A549 (cell line): ENCODE measurements at regions not wholly inside any gene's neighbourhood (a gene's known extent, or its start where the extent isn't known, plus 50 kb on each side); places are given as distances from the start of the nearest gene placed in this dataset.

Experiments used
- ATAC-seq, 2 experiments: fragments of 200-7000 bp in 1 of 2; fragments of >200 bp in 1 of 2; cut with Nextera tagmentation in 1 of 2; cut with Tn5 transposase in 1 of 2; 3 replicates each; pipeline versions ENCODE4 v1.8.0 to v1.9.1; 2018 to 2020; ENCODE audit warnings: mild to moderate bottlenecking in 1 of 2, moderate library complexity in 1 of 2
- CTCF ChIA-PET: fragments of 300-600 bp; sonication (Branson Sonifier 250); formaldehyde crosslinking; extraction: SDS; loops from one replicate; lab custom pipeline; 2021; ENCODE audit warnings: antibody characterized with exemption, inconsistent platforms; lab: Yijun Ruan, JAX
- POLR2A ChIA-PET: fragments of 350-600 bp; formaldehyde crosslinking; extraction: SDS; loops from one replicate; lab custom pipeline; 2021; ENCODE audit warnings: antibody characterized with exemption, inconsistent platforms; lab: Yijun Ruan, JAX
- DNase-seq, 2 experiments: peaks; one replicate each; pipeline versions ENCODE4 v3.0.0 to v3.0.0-alpha.2; 2011 to 2016; ENCODE audit warnings: low read depth in 1 of 2, low spot score in 1 of 2
- FAIRE-seq: peaks from 2 replicates; lab custom pipeline; 2011; peaks lifted over from hg19 to GRCh38; lab: Jason Lieb, UNC
- H3K27ac ChIP-seq, 2 experiments: fragments of >200 bp; sonication (Bioruptor Twin); formaldehyde crosslinking; 3 replicates each; pipeline ENCODE4 v1.5.1; 2016 to 2017
- H3K4me1 ChIP-seq: fragments of >200 bp; sonication (Bioruptor Twin); formaldehyde crosslinking; 3 replicates; pipeline ENCODE4 v1.6.1; 2016
- H3K4me2 ChIP-seq: fragments of >200 bp; sonication (Bioruptor Twin); formaldehyde crosslinking; 3 replicates; pipeline ENCODE4 v1.6.1; 2016
- H3K4me3 ChIP-seq: fragments of >200 bp; sonication (Bioruptor Twin); formaldehyde crosslinking; 3 replicates; pipeline ENCODE4 v1.5.1; 2016
- H3K9me3 ChIP-seq: fragments of >200 bp; sonication (Bioruptor Twin); formaldehyde crosslinking; 3 replicates; pipeline ENCODE4 v1.6.1; 2016
- EHF ChIP-seq: fragments of 250-450 bp; sonication (Bioruptor Pico); IDR thresholded peaks from 2 replicates; pipeline ENCODE4 v1.5.0; 2020; ENCODE audit warnings: mild to moderate bottlenecking
- EHMT2 ChIP-seq: fragments of 200-600 bp; sonication (generic); IDR thresholded peaks from 2 replicates; pipeline ENCODE4 v1.6.1; 2016; ENCODE audit warnings: antibody characterized with exemption, low read depth, mild to moderate bottlenecking, moderate library complexity
- FOSL2 ChIP-seq, 2 experiments: fragments of 450-650 bp in 1 of 2; fragments of >200 bp in 1 of 2; sonication (Bioruptor Twin) in 1 of 2; formaldehyde crosslinking; IDR thresholded peaks; 2 replicates each; pipeline versions ENCODE4 v1.5.0 to v1.6.1; 2016 to 2020; ENCODE audit warnings: mild to moderate bottlenecking in 1 of 2, moderate library complexity in 1 of 2
- HDAC2 ChIP-seq: fragments of 200-600 bp; sonication (generic); IDR thresholded peaks from 2 replicates; pipeline ENCODE4 v1.6.1; 2016
- MAFK ChIP-seq: fragments of 450-650 bp; IDR thresholded peaks from 2 replicates; pipeline ENCODE4 v1.6.1; 2014; ENCODE audit not compliant: partially characterized antibody
- POLR2AphosphoS2 ChIP-seq: conservative IDR thresholded peaks from 2 replicates; pipeline ENCODE4 v1.6.1; 2012; ENCODE audit warnings: low read length, improper control_type of control experiment, inconsistent platforms
- RARB ChIP-seq: fragments of 250-450 bp; sonication (Bioruptor Pico); IDR thresholded peaks from 2 replicates; pipeline ENCODE4 v1.8.0; 2021; ENCODE audit warnings: mild to moderate bottlenecking, moderate library complexity
- RCOR1 ChIP-seq: fragments of 150-350 bp; IDR thresholded peaks from 2 replicates; pipeline ENCODE4 v1.6.1; 2014; ENCODE audit warnings: antibody characterized with exemption, low read length, low read depth
- TFCP2L1 ChIP-seq: fragments of 250-450 bp; sonication (Bioruptor Pico); IDR thresholded peaks from 2 replicates; pipeline ENCODE4 v1.5.0; 2021; ENCODE audit warnings: mild to moderate bottlenecking
- ZC3H11A ChIP-seq: fragments of 450-650 bp; IDR thresholded peaks from 2 replicates; pipeline ENCODE4 v1.6.1; 2014; ENCODE audit warnings: antibody characterized with exemption, mild to moderate bottlenecking
- ZFP36 ChIP-seq: fragments of 450-650 bp; IDR thresholded peaks from 2 replicates; pipeline ENCODE4 v1.6.1; 2014; ENCODE audit warnings: borderline replicate concordance; ENCODE audit not compliant: partially characterized antibody
- WGBS: methylation state at CpG from one replicate; pipeline ENCODE4 v1.1.6; 2017; ENCODE audit errors: missing lambda C conversion rate; 5-methylcytosine and 5-hydroxymethylcytosine counted together
- TF ChIP-seq, protein P1 (sequence below): fragments of >200 bp; sonication (Bioruptor Twin); formaldehyde crosslinking; IDR thresholded peaks from 3 replicates; pipeline ENCODE4 v1.5.1; 2016
- TF ChIP-seq, protein P2 (sequence below): IDR thresholded peaks from 2 replicates; pipeline ENCODE4 v1.6.1; 2012
- TF ChIP-seq, protein P3 (sequence below): fragments of >200 bp; sonication (Bioruptor Twin); formaldehyde crosslinking; IDR thresholded peaks from 2 replicates; pipeline ENCODE4 v1.6.1; 2016
- TF ChIP-seq, protein P4 (sequence below): fragments of 250-450 bp; sonication (Bioruptor Pico); IDR thresholded peaks from 2 replicates; pipeline ENCODE4 v1.5.0; 2020; ENCODE audit warnings: low read depth, mild to moderate bottlenecking, moderate library complexity
- TF ChIP-seq, protein P5 (sequence below): fragments of >200 bp; sonication (Bioruptor Twin); formaldehyde crosslinking; IDR thresholded peaks from 3 replicates; pipeline ENCODE4 v1.6.1; 2016

DNA sequence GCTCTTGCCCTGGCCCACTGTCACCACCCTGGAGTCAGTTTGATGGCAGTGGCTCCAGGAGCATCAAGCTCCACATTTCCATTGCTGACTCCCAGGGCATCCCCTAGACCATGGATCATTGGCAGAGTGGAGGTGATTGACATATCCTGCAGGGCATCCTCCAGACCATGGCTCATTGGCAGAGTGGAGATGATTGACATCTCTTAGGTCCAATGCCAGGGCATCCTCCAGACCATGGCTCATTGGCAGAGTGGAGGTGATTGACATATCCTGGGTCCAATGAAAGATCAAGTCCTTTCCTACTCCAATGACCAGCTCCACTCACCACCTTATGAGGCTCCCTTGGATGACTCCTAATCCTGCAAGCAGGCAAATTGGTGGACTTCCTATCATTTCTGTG, 174.3 kb upstream of the NLRP1 start:
- no peak overlapping the region for H3K4me2 ChIP-seq
- ChIA-PET POLR2A (no interaction called here), CTCF (interaction anchor here (0.6 to 1.3 kb wide), 2 partner anchors 18 to 425 kb away, joined by 3 to 4 read pairs; no protein-coding TSS in a partner anchor)
- no peak overlapping the region for H3K27ac ChIP-seq
- DNase-seq: peak in 1 of 2 experiments; percentile 78
- no peak for TF ChIP-seq POLR2AphosphoS2
- TF ChIP-seq EHMT2: no peak
- no peak for TF ChIP-seq ZFP36
- TF ChIP-seq, protein P1, sequence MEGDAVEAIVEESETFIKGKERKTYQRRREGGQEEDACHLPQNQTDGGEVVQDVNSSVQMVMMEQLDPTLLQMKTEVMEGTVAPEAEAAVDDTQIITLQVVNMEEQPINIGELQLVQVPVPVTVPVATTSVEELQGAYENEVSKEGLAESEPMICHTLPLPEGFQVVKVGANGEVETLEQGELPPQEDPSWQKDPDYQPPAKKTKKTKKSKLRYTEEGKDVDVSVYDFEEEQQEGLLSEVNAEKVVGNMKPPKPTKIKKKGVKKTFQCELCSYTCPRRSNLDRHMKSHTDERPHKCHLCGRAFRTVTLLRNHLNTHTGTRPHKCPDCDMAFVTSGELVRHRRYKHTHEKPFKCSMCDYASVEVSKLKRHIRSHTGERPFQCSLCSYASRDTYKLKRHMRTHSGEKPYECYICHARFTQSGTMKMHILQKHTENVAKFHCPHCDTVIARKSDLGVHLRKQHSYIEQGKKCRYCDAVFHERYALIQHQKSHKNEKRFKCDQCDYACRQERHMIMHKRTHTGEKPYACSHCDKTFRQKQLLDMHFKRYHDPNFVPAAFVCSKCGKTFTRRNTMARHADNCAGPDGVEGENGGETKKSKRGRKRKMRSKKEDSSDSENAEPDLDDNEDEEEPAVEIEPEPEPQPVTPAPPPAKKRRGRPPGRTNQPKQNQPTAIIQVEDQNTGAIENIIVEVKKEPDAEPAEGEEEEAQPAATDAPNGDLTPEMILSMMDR: no peak
- TF ChIP-seq, protein P2, sequence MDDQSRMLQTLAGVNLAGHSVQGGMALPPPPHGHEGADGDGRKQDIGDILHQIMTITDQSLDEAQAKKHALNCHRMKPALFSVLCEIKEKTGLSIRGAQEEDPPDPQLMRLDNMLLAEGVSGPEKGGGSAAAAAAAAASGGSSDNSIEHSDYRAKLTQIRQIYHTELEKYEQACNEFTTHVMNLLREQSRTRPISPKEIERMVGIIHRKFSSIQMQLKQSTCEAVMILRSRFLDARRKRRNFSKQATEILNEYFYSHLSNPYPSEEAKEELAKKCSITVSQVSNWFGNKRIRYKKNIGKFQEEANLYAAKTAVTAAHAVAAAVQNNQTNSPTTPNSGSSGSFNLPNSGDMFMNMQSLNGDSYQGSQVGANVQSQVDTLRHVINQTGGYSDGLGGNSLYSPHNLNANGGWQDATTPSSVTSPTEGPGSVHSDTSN: peak; percentile 64; the same call in 1 of the 2 replicates
- no peak for TF ChIP-seq HDAC2
- TF ChIP-seq RCOR1: no peak
- no peak for TF ChIP-seq FOSL2 (IDR thresholded peaks at IDR 0.05)
- no peak for TF ChIP-seq FOSL2 (CRISPR knock-in tag; IDR thresholded peaks at IDR 0.05)
- TF ChIP-seq, all 56 proteins: peak for 1
- ATAC-seq (peak in 1 of 2 experiments; percentile 84; a peak in 3 of 6 replicates), FAIRE-seq (no peak)
- Histone ChIP-seq H3K4me1 (no peaks in the 10 kb centered on the region), H3K4me3 (no peak overlapping the region), H3K9me3 (no peaks in the 10 kb centered on the region)

DNA sequence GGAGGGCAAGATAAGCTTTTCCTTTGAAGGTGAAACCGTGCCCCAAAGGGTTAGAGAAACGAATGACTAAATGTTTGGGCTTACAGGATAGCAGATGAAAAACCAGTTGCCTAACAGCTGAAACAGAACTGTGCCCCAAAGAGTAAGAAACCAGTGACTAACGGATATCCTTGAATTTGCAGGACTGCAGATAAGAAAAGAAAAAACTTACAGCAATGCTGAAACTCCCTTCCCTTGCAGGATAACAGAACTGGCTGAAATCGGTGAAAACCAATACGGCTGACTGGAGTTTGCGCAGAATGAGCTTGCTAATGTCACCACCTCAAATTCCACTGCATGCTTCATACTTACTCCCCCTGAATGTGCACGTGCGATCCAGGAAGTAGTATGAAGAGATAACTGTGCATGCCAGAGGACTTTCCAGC, 175.2 kb upstream of the NLRP1 start:
- no peak overlapping the region for H3K27ac ChIP-seq
- H3K4me2 ChIP-seq: no peak overlapping the region
- ATAC-seq (no peak), FAIRE-seq (no peak), DNase-seq (no peak)
- WGBS: 35% methylated on average over 8 of the region's 8 CpGs
- no peak overlapping the region for H3K4me3 ChIP-seq
- CTCF ChIA-PET: interaction anchor here (0.7 to 1.3 kb wide), 2 partner anchors 19 to 654 kb away, joined by 3 read pairs; no protein-coding TSS in a partner anchor
- H3K9me3 ChIP-seq: no peaks in the 10 kb centered on the region
- POLR2A ChIA-PET: no interaction called here
- no peaks in the 10 kb centered on the region for H3K4me1 ChIP-seq
- TF ChIP-seq RARB (CRISPR knock-in tag) (no peak), ZC3H11A (no peak), TFCP2L1 (CRISPR knock-in tag) (no peak), EHF (CRISPR knock-in tag) (no peak), FOSL2 (IDR thresholded peaks at IDR 0.05) (no peak), FOSL2 (CRISPR knock-in tag; IDR thresholded peaks at IDR 0.05) (no peak)
- TF ChIP-seq, protein P3, sequence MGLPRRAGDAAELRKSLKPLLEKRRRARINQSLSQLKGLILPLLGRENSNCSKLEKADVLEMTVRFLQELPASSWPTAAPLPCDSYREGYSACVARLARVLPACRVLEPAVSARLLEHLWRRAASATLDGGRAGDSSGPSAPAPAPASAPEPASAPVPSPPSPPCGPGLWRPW: no peak
- TF ChIP-seq, protein P4, sequence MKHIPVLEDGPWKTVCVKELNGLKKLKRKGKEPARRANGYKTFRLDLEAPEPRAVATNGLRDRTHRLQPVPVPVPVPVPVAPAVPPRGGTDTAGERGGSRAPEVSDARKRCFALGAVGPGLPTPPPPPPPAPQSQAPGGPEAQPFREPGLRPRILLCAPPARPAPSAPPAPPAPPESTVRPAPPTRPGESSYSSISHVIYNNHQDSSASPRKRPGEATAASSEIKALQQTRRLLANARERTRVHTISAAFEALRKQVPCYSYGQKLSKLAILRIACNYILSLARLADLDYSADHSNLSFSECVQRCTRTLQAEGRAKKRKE (CRISPR knock-in tag): no peak

DNA sequence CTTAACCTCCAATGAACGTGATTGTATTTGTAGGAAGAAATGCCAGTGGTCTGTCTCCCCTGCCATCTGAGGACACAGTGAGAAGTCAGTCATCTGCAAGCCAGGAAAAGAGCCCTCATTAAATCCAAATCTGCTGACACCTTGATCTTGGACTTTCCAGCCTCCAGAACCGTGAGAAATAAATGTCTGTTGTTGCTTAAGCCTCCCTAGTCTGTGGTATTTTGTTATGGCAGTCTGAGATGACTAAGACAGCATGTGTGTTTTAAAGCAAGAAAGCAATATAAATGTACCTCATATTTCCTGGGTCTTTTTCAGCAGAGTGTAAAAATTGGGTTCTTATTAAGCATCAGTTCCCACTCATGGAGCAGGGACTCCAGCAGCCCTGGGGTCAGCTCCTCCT, 177.9 kb upstream of the NLRP1 start:
- no peak overlapping the region for H3K27ac ChIP-seq
- FAIRE-seq: no peak
- H3K4me2 ChIP-seq: no peak overlapping the region
- ChIA-PET CTCF (no interaction called here), POLR2A (no interaction called here)
- no peak overlapping the region for H3K4me3 ChIP-seq
- DNase-seq: no peak
- no peak for ATAC-seq
- no peaks in the 10 kb centered on the region for H3K4me1 ChIP-seq
- no peaks in the 10 kb centered on the region for H3K9me3 ChIP-seq
- WGBS: 0% methylated on average over 2 of the region's 2 CpGs
- TF ChIP-seq, protein P5, sequence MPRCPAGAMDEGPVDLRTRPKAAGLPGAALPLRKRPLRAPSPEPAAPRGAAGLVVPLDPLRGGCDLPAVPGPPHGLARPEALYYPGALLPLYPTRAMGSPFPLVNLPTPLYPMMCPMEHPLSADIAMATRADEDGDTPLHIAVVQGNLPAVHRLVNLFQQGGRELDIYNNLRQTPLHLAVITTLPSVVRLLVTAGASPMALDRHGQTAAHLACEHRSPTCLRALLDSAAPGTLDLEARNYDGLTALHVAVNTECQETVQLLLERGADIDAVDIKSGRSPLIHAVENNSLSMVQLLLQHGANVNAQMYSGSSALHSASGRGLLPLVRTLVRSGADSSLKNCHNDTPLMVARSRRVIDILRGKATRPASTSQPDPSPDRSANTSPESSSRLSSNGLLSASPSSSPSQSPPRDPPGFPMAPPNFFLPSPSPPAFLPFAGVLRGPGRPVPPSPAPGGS: no peak
- TF ChIP-seq MAFK: peak; percentile 11
